ENCODE measurements at regions not wholly inside any gene's neighbourhood (a gene's known extent, or its start where the extent isn't known, plus 50 kb on each side); places are given as distances from the start of the nearest gene placed in this dataset.
A peak's percentile ranks its signal among the peaks of the same experiment; 100 is the strongest.
"Not testable (repeated sequence)": the region's sequence is repeated elsewhere in the genome, so short reads cannot be mapped to it uniquely, and the experiment has no call there.

GRCh38 chrX:151042842-151043241, 59.7 kb downstream of the HMGB3 start:
- no peak for DNase-seq

DNA sequence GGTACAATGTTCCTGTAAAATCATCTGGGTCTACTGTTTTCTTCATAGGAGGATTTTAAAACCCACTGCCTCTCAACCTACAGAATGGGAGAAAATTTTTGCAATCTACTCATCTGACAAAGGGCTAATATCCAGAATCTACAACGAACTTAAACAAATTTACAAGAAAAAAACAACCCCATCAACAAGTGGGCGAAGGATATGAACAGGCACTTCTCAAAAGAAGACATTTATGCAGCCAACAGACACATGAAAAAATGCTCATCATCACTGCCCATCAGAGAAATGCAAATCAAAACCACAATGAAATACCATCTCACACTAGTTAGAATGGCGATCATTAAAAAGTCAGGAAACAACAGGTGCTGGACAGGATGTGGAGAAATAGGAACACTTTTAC, 83.2 kb downstream of the HMGB3 start:
- not testable (repeated sequence) for DNase-seq

DNA sequence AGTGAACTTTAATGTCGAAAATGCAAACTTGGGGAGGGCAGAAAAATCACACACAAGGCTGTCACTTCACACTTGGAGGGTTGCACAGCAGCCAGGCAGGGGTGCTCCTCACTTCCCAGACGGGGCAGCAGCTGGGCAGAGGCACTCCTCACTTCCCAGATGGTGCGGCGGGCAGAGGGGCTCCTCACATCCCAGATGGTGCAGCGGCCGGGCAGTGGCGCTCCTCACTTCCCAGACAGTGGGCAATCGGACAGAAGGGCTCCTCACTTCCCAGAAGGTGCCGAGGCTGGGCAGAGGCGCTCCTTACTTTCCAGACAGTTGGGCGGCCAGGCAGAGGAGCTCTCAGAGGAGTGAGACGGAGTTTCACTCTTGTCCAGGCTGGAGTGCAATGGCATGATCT, 90.6 kb downstream of the HMGB3 start:
- no peak for DNase-seq

DNA sequence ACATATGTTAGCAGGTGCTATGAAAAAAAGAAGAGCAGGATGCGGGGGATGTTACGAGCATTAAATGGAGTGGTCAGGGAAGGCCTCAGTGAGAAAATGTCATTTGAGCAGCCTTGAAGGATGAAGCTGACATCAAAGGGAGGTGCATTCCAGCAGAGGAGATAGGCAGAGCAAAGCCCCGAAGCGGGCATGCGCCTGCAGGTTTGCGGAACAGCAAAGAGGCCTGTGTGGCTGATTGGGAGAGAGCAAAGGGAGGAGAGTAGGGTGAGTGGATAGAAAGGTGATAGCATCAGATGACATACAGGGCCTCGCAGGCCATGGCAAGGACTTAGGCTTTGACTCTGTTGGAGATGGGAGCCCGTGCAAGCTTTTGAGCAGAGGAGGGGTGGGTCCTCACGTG, 95.4 kb upstream of the GPR50 start:
- DNase-seq, result no peak

DNA sequence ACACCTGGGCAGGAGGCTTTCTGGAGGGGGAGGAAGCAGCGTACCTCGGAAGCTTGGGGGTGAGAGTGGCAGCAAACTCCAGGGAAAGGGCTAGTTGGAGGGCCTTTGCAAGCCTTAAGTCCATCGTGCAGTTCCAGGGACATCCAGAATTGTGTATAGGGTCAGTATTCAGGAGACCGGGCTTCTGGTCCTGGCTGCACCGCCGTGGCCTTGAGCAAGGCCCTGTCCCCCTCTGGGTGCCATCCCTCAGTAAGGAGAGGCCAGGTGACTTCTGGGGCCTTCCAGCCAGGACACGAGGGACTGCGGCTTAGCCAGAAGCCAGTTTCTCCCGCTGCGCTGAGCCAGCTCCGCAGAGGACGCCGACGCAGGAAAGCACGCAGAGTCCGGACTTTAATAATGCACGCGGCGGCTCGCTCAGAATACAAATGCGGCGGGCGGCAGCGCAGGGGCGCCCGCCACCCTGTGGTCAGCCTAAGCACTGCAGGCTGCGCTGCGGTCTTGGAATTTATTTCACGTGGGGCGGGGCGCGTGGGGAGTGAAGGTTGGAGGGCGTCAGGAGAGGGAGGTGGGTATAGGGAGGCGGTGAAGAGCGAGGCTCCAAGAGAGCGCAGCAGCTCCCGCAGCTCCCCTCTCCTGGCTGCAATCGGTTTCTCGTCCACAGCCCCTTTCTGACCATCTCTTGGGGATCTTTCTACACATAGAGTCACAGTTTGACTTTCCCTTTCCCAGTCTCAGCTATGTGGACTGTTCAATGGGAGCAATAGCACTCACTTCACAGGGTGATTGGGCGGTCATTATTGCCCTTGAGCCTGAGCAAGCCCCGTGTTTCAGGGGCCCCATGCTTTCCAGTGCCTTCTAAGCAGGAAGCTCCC, 94.1 kb upstream of the GPR50 start:
- peak; percentile 63 for DNase-seq

- DNase-seq, result no peak
These were observed 91.9 kb upstream of the GPR50 start for GRCh38 chrX:151084454-151084853.

- no peak for DNase-seq
These were observed 91.2 kb upstream of the GPR50 start for GRCh38 chrX:151085207-151085606.

DNA sequence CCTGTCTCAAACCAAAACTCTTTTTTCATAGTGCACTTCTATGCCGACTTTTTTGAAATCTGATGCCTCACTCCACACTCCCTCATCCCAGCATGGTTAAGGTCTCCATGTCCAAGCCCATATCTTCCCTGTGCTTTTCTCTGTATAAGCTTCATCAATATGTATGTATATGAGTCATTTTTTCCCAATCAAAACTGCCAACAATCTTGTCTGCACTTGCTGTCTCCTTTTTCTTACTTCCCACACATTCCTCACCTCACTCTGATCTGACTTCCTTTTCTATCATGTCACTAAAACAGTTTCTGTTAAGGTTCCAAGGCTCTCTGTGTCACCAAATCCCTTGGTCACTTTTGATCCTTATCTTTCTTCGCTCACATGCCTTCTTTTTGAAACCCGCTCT, 88.2 kb upstream of the GPR50 start:
- DNase-seq, result no peak

DNA sequence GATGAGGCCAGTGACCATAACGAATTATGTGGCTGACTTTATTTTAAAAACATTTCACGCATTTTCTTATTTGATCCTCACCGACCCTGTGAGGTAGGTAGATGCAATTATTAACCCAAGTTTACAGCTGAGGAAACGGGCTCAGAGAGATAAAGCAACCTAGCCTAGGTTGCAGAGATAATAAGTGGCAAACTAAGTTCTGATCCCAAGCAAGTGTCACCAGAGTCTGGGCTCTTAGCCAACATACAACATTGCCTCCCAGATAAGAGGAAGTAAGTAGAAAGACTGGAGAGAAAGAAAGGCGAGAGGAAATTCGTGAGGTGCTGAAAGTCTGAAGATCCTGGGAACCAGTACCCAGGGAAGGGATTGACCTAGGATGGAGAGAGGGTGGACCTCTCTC, 77.4 kb upstream of the GPR50 start:
- DNase-seq, result no peak

DNA sequence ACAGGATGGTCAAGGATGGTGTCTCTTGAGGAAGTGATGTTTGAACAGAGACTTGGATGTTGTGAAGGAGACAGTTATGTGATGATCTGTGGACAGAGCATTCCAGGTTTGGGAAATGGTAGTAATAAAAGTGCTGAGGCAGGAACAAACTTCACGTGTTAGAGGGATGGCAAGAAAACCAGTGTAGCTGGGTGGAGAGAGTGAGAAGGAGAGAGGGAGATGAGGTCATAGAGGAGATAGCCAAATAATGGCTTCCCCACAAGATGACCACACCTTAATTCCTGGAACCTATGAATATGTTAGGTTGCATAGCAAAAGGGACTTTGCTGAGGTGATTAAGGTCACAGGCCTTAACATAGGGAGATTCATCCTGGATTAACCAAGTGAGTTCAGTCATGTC, 75.6 kb upstream of the GPR50 start:
- DNase-seq, result no peak

DNA sequence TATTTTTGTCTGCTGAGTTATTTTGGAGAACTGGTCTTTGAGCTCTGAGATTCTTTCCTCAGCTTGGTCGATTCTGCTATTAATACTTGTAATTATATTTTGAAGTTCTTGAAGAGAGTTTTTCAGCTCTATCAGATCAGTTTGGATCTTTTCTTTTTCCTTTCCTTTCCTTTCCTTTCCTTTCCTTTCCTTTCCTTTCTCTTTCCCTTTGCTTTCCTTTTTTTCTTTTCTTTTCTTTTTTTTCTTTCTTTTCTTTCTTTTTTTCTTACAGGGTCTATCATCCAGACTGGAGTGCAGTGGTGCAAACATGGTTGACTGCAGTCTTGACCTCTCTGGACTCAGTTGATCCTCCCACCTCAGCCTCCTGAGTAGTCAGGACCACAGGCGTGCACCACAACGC, 63.2 kb upstream of the GPR50 start:
- DNase-seq, result not testable (repeated sequence)

Data from NCI-H1105 (cell line).